GM10266 (cell line): ENCODE measurements at regions not wholly inside any gene's neighbourhood (a gene's known extent, or its start where the extent isn't known, plus 50 kb on each side); places are given as distances from the start of the nearest gene placed in this dataset.
"Not testable (repeated sequence)": the region's sequence is repeated elsewhere in the genome, so short reads cannot be mapped to it uniquely, and the experiment has no call there.

ENCODE experiments used
- DNase-seq: peaks from one replicate; pipeline ENCODE4 v3.0.0; 2012; ENCODE audit errors: extremely low spot score
- TF ChIP-seq, protein P1 (sequence below): IDR thresholded peaks from 2 replicates; pipeline ENCODE4 v1.5.1; 2012; ENCODE audit warnings: mild to moderate bottlenecking, low read depth; ENCODE audit not compliant: control insufficient read depth, insufficient read depth; ENCODE audit errors: missing control alignments

GRCh38 chr10:2891073-2891769 lies 176.1 kb upstream of the PFKP start:
- no peak for DNase-seq
- TF ChIP-seq, protein P1, sequence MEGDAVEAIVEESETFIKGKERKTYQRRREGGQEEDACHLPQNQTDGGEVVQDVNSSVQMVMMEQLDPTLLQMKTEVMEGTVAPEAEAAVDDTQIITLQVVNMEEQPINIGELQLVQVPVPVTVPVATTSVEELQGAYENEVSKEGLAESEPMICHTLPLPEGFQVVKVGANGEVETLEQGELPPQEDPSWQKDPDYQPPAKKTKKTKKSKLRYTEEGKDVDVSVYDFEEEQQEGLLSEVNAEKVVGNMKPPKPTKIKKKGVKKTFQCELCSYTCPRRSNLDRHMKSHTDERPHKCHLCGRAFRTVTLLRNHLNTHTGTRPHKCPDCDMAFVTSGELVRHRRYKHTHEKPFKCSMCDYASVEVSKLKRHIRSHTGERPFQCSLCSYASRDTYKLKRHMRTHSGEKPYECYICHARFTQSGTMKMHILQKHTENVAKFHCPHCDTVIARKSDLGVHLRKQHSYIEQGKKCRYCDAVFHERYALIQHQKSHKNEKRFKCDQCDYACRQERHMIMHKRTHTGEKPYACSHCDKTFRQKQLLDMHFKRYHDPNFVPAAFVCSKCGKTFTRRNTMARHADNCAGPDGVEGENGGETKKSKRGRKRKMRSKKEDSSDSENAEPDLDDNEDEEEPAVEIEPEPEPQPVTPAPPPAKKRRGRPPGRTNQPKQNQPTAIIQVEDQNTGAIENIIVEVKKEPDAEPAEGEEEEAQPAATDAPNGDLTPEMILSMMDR = no peak

- no peak for DNase-seq
- TF ChIP-seq, protein P1 = no peak
Measured at GRCh38 chr10:2890093-2890492, 177.3 kb upstream of the PFKP start.

DNA sequence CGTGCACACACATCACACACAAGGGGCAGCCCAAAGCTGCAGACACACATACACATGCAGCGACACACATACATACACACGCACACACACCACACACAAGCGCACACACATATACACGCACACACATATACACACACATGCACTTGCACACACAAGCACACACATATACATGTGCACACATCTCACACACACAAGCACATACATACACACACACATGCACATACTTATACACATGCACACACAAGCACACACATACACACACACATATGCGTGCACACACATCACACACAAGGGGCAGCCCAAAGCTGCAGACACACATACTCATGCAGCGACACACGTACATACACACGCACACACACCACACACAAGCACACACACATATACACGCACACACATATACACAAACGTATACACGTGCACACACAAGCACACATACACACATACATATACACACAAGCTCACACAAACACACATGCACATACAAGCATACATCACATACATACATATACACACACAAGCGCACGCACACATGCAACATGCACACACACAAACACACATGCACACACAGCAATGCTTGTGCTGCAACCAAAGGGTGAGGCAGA lies 178.8 kb upstream of the PFKP start:
- no peak for DNase-seq
- TF ChIP-seq, protein P1 = no peak

DNA sequence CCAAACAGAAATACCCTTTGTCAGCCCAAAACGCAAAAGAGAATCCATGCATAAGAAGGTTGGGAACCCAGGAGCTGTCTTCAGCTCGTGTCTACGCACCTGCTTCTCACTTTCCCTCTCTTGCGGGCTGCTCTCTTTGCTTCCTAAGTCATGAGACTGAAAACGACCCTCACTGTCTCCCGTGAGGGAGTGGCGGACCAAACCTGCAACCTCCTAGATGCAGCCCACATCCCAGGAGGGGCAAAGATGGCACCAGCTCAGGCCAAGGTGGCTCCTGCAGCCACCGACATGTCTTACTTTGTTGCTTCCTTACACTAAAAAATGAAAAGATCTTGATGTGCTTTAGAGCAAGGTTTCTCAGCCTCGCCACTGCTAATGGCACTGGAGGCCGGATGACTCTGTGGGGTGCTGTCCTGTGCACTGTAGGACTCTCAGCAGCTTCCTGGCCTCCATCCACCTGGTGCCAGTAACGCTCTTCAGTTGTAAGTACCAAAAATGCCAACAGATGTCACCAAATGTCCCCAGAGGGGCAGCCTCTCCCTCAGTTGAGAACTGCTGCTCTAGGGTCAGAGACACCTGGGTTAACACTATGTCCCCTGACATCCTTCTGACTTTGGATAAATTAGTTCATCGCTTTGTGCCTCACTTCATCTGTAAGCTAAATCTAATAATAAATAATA lies 179.8 kb upstream of the PFKP start:
- TF ChIP-seq, protein P1 = no peak
- no peak for DNase-seq

DNA sequence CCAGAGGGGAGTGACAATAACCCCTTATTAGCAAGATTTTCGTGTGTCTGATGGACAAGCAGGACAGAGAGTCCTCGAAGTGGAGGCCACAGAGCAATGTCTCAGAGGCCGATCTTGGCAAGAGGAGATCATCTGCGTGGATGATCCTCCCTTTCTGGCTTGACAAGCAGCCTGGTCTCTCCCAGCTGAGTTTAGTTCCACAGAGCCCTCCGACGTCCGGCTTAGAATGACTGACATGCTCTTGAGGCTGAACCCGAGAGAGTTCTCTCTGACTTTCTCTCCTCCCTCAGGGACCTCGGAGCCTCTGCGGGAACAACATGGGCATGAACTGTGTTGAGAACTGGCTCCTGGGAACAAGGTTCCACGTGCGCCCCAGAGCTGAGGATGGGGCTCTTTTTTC lies 180.7 kb upstream of the PFKP start:
- DNase-seq = no peak
- TF ChIP-seq, protein P1 = no peak

DNA sequence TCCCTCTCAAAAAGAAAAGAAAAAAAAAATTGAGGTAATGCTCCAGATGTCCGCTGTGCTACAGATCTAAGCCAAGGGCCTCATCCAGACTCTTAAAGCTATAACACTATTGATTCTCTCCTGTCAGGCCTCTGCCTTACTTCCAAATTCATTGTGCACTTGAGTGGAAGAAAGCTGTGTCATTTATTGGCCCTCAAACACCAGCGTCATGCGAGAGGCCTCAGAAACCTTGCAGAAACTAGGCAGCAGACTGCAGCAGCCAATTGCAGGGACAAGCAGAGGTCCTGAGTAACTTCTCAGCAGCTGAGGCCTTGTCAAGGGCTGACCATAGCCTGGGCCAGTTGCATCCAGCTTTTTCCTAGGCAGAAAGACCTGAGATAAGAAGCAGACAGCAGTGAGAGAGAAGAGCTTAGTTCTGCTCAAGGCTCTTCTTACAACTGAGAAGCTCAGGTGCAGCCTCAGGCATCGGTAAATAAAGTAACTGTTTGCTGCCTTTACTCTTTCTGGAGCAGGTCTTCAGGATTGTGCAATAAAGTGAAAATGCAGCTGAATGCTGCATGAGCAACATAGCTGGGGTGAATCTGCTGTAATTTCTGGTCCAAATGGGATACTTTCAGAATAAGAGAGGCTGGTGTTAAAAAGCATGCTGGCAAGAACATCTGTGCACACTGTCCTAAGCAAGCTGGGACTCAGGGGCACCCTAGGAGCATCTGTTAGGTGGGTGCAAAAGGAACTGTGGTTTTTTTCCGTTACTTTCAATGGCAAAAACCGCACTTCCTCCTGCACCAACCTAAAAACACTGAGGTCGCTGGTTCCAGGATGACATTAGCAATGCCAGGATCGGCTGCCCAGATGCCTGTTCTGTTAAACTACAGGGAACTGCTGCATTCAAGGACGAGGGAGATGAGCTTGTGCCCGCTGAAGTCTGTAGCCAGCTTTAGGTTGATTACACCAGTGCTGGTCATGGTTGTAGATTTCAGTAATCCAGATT lies 181.8 kb upstream of the PFKP start:
- no peak for DNase-seq
- TF ChIP-seq, protein P1 = no peak

- not testable (repeated sequence) for DNase-seq
Measured at GRCh38 chr10:2883983-2884540, 183.3 kb upstream of the PFKP start.
